ENCODE measurements at regions not wholly inside any gene's neighbourhood (a gene's known extent, or its start where the extent isn't known, plus 50 kb on each side); places are given as distances from the start of the nearest gene placed in this dataset.
"Not testable (repeated sequence)": the region's sequence is repeated elsewhere in the genome, so short reads cannot be mapped to it uniquely, and the experiment has no call there.

DNA sequence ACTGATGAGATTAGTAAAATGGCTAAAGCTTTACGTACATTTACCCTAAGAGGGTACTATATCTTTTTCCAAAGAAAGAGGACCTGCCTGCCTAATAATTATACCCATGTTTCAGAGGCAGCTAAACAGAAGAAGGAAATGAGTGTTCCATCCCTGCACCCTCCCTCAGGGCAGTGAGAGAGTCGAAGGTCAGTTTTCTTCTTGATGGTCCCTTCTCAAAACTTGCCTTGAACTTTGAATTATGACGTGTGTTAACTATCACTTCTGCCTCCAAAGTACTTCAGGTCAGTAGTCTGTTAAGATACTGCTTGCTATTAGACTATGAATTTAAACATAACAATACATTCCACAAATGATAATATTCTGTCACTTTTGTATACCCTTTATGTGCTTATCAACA, 294.8 kb upstream of the CHRM3 start:
- TF ChIP-seq Cebpa-rat (IDR thresholded peaks at IDR 0.05): no peak
- Histone ChIP-seq H3K9ac (no peak overlapping the region), H3K4me1 (no peaks in the 10 kb centered on the region), H3K9me3 (no peaks in the 10 kb centered on the region), H3K36me3 (no peaks in the 10 kb centered on the region), H4K20me1 (no peaks in the 10 kb centered on the region), H3K27ac (no peak overlapping the region), H3K27me3 (no peaks in the 10 kb centered on the region), H3K4me2 (no peak overlapping the region), H3K4me3 (no peak overlapping the region)

DNA sequence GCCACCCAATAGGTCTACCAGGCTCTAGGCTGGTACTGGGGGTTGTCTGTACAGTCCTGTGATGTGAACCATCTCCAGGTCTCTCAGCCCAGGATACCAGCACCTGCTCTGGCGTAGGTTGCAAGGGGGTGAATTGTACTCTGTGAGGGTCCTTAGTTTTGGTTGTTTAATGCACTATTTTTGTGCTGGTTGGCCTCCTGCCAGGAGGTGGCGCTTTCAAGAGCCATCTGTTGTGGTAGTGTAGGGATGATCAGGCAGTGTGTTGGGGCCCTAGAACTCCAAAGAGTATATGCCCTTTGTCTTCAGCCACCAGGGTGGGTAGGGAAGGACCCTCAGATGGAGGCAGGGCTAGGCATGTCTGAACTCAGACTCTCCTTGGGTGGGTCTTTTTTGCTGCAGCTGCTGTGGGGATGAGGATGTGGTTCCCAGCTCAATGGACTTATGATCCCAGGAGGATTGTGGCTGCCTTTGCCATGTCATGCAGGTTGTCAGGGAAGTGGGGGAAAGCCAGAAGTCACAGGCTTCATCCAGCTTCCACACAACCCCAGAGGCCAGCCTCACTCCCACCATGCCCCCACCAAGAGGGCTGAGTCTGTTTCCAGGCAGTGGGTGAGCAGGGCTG, 301.8 kb upstream of the CHRM3 start:
- no peaks in the 10 kb centered on the region for H3K9me3 ChIP-seq
- no peak for TF ChIP-seq Cebpa-rat (IDR thresholded peaks at IDR 0.05)
- H3K36me3 ChIP-seq: no peaks in the 10 kb centered on the region
- peaks cover 15% of the 10 kb centered on the region for H3K4me1 ChIP-seq
- H3K9ac ChIP-seq: no peak overlapping the region
- H3K4me3 ChIP-seq: no peak overlapping the region
- H4K20me1 ChIP-seq: no peaks in the 10 kb centered on the region
- peak overlapping the region; percentile 62 for H3K4me2 ChIP-seq
- H3K27me3 ChIP-seq: no peaks in the 10 kb centered on the region
- H3K27ac ChIP-seq: no peak overlapping the region

DNA sequence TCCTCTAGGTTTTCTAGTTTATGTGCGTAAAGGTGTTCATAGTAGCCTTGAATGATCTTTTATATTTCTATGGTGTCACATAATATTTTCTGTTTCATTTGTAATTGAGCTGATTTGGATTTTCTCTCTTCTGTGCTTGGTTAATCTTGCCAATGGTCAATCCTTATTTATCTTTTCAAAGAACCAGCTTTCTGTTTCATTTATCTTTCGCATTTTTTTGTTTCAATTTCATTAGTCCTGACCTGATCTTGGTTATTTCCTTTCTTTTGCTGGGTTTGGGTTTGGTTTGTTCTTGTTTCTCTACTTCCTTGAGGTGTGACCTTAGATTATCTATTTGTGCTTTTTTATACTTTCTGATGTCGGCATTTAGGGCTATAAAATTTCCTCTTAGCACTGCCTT, 304.4 kb upstream of the CHRM3 start:
- H3K4me2 ChIP-seq, H3K9me3 ChIP-seq, H3K27me3 ChIP-seq, H3K27ac ChIP-seq, H3K36me3 ChIP-seq, H3K9ac ChIP-seq, H3K4me3 ChIP-seq, H4K20me1 ChIP-seq: not testable (repeated sequence)
- peaks cover 15% of the 10 kb centered on the region for H3K4me1 ChIP-seq

DNA sequence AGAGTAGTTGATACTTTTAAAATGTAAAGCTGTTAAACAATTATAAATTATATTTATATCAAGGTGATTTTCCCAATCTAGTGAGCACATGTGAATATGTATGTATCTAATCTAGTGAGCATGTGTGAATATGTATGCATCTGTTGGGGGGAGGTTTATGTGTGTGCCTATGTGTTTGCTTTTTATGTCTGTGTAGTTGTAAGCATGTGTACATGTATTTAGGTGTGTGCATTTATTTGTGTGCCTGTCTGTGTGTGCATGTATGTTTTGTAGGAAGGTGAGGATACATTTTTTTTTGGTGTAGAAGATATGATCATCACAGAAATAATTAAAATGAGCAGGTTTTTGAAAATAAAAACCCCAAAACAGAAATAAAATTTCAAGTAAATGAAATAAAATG, 318.9 kb upstream of the CHRM3 start:
- H3K9ac ChIP-seq: no peak overlapping the region
- no peak for TF ChIP-seq Cebpa-rat (IDR thresholded peaks at IDR 0.05)
- H3K27me3 ChIP-seq: no peaks in the 10 kb centered on the region
- no peaks in the 10 kb centered on the region for H3K4me1 ChIP-seq
- H3K36me3 ChIP-seq: no peaks in the 10 kb centered on the region
- no peak overlapping the region for H3K4me2 ChIP-seq
- no peak overlapping the region for H3K4me3 ChIP-seq
- no peaks in the 10 kb centered on the region for H3K9me3 ChIP-seq
- no peaks in the 10 kb centered on the region for H4K20me1 ChIP-seq
- no peak overlapping the region for H3K27ac ChIP-seq

DNA sequence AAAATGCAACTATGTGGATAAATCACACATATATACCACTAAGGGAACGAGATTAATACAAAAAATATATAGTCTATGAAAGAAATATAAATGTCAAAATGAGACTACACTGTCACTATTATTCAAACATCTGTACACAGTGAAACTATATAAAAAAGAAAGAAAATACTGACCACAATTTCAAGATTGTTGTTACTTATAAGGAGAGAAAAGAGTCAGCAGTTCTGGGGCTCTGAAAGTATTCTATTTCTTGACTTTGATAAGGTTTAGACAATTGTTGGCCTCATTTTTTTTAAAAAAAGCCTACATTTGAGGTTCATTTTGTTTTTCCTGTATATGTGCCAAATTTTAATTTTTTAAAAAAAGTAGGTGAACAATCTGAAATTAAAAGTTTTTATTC, 319.3 kb upstream of the CHRM3 start:
- H3K4me2 ChIP-seq: no peak overlapping the region
- no peaks in the 10 kb centered on the region for H4K20me1 ChIP-seq
- no peaks in the 10 kb centered on the region for H3K36me3 ChIP-seq
- H3K27me3 ChIP-seq: no peaks in the 10 kb centered on the region
- H3K27ac ChIP-seq: no peak overlapping the region
- no peak overlapping the region for H3K9ac ChIP-seq
- H3K9me3 ChIP-seq: no peaks in the 10 kb centered on the region
- no peaks in the 10 kb centered on the region for H3K4me1 ChIP-seq
- TF ChIP-seq Cebpa-rat (IDR thresholded peaks at IDR 0.05): no peak
- no peak overlapping the region for H3K4me3 ChIP-seq

DNA sequence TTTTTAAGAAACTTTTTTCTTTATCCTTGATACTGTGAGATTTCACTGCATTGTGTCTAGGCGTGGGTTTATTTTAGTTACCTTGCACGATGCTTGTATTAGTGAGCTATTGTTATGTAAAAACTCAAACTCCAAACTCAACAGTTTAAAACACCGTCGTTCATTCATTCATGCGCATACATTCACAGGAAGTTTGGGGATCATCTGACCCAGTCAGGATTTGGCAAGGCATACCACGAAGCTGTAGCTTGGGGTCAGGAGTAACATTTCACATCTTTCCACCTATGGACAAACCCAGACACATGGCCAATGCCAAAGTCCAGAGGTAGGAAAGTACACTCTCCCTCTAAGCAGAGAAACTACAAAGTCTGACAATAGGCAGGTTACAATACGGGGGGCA, 324.6 kb upstream of the CHRM3 start:
- no peak for TF ChIP-seq Cebpa-rat (IDR thresholded peaks at IDR 0.05)

DNA sequence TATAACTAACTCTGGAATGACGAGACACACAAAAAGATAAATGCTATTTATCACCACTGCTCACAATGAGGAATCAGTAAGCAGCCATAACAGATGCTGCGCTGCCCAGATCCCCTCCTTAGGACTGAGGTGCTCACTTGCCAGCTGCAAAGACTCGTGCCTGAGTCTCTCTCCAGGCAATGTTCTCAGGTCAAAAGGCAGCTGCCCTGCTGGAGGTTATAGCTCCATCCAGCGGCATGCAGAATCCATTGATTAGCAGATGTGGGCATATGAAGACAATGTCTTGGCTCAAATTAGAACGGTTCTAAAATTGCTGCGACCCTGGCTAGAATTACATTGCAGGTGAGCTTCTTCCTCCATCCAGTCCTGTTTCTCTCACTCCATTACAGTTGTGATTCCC, 328.2 kb upstream of the CHRM3 start:
- H3K36me3 ChIP-seq: no peaks in the 10 kb centered on the region
- no peak overlapping the region for H3K27ac ChIP-seq
- no peaks in the 10 kb centered on the region for H3K4me1 ChIP-seq
- H3K27me3 ChIP-seq: no peaks in the 10 kb centered on the region
- no peak for TF ChIP-seq Cebpa-rat (IDR thresholded peaks at IDR 0.05)
- no peaks in the 10 kb centered on the region for H4K20me1 ChIP-seq
- H3K9ac ChIP-seq: no peak overlapping the region
- H3K4me3 ChIP-seq: no peak overlapping the region
- H3K9me3 ChIP-seq: no peaks in the 10 kb centered on the region
- no peak overlapping the region for H3K4me2 ChIP-seq

More for the DNA sequence above, 324.6 kb upstream of the CHRM3 start:
- no peaks in the 10 kb centered on the region for H3K27me3 ChIP-seq
- no peaks in the 10 kb centered on the region for H4K20me1 ChIP-seq
- H3K36me3 ChIP-seq: no peaks in the 10 kb centered on the region
- H3K27ac ChIP-seq: no peak overlapping the region
- H3K9ac ChIP-seq: no peak overlapping the region
- H3K4me3 ChIP-seq: no peak overlapping the region
- H3K4me1 ChIP-seq: no peaks in the 10 kb centered on the region
- H3K9me3 ChIP-seq: no peaks in the 10 kb centered on the region
- no peak overlapping the region for H3K4me2 ChIP-seq

DNA sequence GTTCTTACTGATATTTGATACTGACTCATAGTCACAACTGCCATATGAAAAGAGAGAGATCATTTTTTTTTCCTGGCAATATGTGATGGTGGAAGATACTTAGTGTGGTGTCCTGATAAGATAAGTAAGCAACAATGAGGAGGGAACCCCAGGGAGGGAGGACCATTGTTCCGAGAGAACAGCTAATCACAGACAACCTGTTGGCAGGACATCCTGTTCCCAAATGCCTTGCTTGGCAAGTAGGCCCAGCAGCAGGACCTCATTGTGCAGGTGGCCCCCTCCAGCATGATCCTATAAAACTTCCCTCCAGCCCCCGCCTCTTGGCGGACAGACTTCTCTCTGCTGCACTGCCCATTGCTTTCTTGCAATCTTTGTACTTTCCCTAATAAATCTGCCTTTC, 329.4 kb upstream of the CHRM3 start:
- no peak overlapping the region for H3K4me2 ChIP-seq
- no peaks in the 10 kb centered on the region for H3K36me3 ChIP-seq
- H3K9me3 ChIP-seq: no peaks in the 10 kb centered on the region
- no peak overlapping the region for H3K9ac ChIP-seq
- no peak for TF ChIP-seq Cebpa-rat (IDR thresholded peaks at IDR 0.05)
- no peak overlapping the region for H3K27ac ChIP-seq
- H3K27me3 ChIP-seq: no peaks in the 10 kb centered on the region
- no peak overlapping the region for H3K4me3 ChIP-seq
- H3K4me1 ChIP-seq: no peaks in the 10 kb centered on the region
- H4K20me1 ChIP-seq: no peaks in the 10 kb centered on the region

DNA sequence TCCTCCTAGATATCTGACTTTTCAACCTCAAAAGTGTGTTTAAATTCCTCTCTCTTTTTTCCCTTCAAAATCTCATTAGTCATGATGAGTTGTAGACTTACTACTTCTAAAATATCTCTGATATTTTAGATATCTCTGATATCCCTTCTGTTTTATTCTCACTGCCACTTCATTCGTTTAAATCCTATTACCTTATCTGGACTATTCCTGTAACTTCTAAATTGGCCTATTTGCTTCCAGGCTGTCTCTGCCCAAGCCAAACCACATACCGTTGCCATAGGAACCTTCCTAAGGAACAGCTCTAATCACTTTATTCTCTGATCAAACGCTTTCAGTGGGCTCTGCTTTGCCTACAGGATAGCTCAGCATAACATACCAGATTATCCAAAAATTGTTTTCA, 333.1 kb upstream of the CHRM3 start:
- Histone ChIP-seq H4K20me1 (no peaks in the 10 kb centered on the region), H3K9me3 (no peaks in the 10 kb centered on the region), H3K9ac (no peak overlapping the region), H3K36me3 (no peaks in the 10 kb centered on the region), H3K27me3 (no peaks in the 10 kb centered on the region), H3K4me1 (no peaks in the 10 kb centered on the region), H3K27ac (no peak overlapping the region), H3K4me2 (no peak overlapping the region), H3K4me3 (no peak overlapping the region)
- TF ChIP-seq Cebpa-rat (IDR thresholded peaks at IDR 0.05): no peak

DNA sequence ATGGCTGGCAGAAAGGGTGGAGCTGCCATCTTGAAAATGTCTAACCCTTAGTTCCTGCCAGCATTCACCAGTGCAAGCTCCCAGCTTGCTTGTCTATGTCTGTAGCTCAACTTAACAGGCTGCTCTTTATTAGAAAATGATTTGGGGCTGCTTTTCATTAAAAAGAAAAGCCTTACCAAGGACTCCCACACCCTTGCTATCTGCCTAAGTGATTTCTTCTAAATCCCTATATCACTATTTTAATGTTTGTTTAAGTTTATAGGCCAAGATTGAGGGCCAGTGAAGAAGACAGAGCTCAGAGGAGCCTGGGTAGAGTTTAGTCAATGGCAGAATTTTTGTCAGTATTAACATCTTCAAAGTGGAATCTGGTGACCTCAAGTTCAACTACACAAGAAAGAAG, 336.8 kb upstream of the CHRM3 start:
- H3K9me3 ChIP-seq: no peaks in the 10 kb centered on the region
- no peaks in the 10 kb centered on the region for H3K36me3 ChIP-seq
- H3K9ac ChIP-seq: no peak overlapping the region
- H4K20me1 ChIP-seq: no peaks in the 10 kb centered on the region
- no peaks in the 10 kb centered on the region for H3K4me1 ChIP-seq
- H3K27me3 ChIP-seq: no peaks in the 10 kb centered on the region
- no peak overlapping the region for H3K4me2 ChIP-seq
- no peak overlapping the region for H3K27ac ChIP-seq
- no peak overlapping the region for H3K4me3 ChIP-seq
- no peak for TF ChIP-seq Cebpa-rat (IDR thresholded peaks at IDR 0.05)

DNA sequence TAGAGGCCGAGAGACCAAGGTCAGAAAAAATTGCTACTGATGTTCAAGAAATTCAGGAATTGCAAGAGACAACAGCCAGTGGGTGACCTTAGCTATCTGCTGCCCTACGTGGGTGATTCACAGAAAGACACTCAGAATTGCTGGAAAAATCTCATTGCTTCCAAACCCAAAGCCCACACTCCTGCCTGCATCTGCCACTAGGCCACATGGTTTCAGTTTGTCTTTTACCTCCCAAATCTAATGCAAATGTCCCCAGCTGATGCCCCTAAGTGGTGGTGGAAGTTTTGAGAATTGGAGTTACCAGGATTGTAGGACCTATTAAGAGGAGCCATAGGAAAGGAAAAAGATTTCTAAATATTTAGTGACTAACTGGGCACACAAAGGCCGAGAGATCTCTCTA, 341.5 kb upstream of the CHRM3 start:
- no peak for TF ChIP-seq Cebpa-rat (IDR thresholded peaks at IDR 0.05)

More for the DNA sequence above, 341.5 kb upstream of the CHRM3 start:
- H3K9me3 ChIP-seq: no peaks in the 10 kb centered on the region
- H3K9ac ChIP-seq: no peak overlapping the region
- H4K20me1 ChIP-seq: no peaks in the 10 kb centered on the region
- H3K27me3 ChIP-seq: no peaks in the 10 kb centered on the region
- no peaks in the 10 kb centered on the region for H3K36me3 ChIP-seq
- H3K27ac ChIP-seq: no peak overlapping the region
- H3K4me1 ChIP-seq: no peaks in the 10 kb centered on the region
- H3K4me2 ChIP-seq: no peak overlapping the region
- H3K4me3 ChIP-seq: no peak overlapping the region

All from BLaER1 (cell line).